Germinal center (tissue), 1 donor: ENCODE measurements at regions not wholly inside any gene's neighbourhood (a gene's known extent, or its start where the extent isn't known, plus 50 kb on each side); places are given as distances from the start of the nearest gene placed in this dataset.

ENCODE experiments used
- DNase-seq: peaks from one replicate; pipeline ENCODE4 v3.0.0; 2012; ENCODE audit warnings: mixed read lengths, low spot score

DNA sequence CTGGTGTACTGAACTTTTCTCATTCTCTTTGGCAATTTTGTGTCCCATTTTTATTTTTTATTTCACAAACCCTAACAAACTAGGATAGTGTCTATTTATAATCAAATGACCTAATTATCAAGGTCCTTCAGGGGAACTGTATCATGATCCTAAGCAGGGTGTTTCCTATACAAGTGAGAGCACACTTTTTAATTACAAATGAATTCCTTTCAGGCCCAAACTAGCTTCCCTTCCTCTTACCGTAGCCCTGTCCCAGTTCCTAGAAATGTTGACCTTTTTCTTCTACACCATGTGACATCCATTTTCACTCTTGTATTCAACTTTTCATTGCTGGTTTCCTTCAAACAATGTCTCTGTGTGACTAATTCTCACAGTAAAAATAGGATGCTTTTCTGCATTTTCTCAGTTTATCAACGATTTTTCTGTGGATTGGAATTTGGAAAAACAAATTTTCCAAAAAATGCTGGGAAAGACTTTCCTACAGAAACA lies 411.4 kb downstream of the CCDC91 start:
- no peak for DNase-seq

DNA sequence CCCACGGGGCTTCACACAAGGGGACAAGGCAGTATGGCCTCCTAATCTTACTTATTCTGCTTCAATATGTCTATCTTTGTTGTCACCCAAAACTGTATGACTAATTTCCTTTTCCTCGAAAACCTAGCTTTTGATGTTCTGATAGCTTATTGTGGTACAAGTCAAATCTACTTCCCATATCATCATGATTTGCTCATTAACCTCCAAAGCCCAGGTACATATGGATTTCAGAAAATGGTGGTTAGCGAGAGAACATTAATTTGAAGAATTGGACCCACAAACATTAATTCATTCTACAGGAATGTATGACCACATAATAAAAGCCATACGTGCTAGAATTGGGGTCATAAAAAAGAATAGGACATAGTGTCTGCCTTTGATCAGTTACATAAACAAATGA lies 412.5 kb downstream of the CCDC91 start:
- DNase-seq: no peak

DNA sequence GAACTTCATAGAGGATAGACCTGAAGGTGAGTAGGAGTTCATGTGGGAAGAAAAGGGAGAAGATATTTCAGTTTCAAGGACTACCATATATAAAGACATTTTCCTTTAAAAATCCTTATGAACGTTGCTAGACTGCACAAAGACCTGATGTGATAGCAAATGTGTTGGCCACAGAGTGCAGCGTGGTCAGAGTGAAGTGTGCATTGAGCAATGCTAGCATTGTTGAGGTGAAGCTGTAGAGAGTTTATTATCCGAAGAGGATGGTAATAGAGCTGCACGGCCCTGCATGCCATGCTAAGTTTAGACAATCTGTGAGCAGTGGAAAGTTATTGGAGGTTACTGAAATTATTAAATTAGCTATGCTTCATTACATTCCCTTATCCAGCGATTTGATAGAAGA lies 413.0 kb downstream of the CCDC91 start:
- no peak for DNase-seq

DNA sequence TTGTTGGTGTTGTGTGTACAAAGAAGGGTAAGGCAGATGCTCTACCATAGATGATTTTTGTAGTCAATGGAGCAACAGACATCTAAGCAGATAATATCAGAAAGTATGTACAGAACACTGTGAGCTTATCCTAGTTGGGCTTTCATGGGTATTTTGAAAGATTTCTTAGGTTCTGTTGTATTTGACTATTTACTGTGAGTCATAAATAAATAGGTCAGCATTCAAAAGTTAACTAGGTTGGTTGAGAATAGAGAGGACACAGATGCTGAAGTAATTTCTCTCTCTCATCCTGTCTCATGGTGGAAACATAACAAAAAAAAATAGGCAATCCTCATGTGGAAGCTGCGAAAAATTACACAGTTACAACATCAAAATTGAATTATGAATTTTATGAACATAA lies 413.5 kb downstream of the CCDC91 start:
- no peak for DNase-seq

DNA sequence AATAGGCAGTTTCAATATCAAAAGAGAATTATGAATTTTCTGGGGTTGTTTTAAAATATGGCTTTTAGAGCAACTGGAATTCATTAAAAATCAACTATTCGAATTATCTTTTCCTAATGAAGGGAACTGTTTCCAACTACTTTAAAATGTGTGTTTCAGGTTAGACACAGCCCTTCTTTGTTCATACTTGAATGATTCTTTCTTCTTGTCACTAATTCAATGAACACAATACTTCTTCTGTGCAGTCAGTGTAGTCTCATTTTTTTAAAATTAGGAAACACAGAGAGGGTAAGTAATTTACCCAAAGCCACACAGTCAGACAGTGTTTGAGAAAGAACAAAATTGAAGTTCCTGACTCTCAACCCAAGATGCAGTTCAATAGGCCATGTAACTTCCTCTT lies 414.0 kb downstream of the CCDC91 start:
- DNase-seq: no peak

DNA sequence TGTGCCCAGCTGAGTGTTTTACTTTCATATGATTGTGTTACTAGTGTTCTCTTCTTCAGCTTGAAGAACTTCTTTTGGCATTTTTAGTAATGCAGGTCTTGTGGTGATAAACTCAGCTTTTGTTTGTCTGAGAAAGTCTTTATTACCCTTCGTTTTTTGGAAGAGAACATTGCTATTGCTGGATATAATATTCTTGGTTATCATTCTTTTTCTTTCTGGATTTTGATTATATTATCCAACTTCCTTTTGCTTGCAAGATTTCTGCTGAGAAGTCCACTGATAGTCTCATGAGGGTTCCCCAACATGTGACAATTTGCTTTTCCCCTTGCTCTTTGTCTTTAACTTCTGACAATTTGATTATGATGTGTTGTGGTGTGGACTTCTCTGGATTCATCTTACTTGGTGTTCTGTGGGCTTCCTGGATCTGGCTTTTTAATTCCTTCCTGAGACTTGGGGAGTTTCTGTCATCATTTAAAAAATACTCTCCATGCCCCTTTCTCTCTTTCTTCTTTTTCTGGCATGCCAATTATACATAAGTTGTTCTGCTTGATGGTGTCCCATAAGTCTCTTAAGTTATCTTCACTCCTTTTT lies 416.8 kb downstream of the CCDC91 start:
- DNase-seq: no peak

DNA sequence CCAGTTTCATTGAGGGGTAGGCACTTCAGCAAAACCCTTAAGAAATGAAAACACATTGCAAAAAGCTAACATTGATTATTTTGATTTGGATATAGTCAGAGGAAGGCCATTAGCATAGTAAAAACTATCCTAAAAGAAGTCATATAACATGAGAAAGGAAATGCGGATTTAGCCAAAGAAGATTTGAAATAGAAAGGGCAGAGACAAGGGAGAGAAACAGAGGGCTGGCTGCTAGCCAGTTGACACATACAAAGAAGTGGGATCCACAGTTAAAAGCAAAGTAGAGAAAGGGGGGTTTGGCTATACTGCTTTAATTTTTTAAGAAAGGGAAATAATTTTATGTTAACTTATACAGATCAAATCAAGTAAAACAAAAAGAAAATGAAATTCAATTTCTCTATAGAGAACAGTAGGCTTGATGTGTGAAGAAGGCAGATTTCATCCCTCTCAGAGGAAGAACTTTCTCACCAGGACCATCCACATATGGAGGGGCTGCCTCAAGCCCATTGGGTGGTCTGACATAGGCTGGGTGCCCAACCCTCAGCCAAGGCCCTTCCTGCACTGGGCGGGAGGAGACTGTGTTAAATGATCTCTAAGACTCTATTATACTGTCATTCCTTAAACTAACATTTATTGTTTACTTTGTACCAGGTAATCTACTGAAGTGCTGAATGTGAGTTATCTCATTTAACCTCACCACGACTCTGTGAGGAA lies 420.3 kb downstream of the CCDC91 start:
- no peak for DNase-seq

DNA sequence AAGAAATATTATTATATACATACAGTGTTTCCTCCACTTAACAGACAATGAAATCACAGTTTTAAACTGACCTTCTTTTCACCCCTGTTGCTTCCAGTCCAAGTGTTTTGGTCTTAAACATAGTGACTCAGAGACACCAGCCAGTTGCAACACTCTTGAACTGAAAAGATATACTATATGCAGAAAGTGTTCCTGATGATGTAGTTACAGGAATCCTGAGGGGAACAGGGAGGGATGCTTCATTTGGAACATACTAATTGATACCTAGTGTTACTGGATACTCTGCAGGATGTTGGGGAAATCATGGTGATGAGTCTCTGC lies 420.8 kb downstream of the CCDC91 start:
- DNase-seq: no peak

DNA sequence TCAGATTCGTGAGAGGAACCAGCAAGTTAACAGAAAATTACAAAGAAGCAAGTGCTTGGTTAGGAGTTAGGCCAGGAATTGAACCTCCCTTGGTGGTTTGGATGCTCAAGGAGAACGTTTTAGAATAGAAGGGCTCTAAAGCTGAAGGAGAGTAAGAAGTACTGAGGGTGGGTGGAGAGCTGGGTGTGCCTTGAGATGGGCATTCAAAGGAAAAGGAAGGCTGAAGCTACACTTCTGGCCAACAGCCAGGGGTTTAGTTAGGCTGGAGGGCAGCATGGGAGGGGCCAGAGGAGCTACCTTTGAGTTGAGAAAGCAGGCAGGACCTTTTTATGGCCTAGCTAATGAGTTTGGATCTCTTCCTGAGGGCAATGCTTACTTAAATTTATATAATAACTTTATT lies 421.2 kb downstream of the CCDC91 start:
- DNase-seq: no peak

DNA sequence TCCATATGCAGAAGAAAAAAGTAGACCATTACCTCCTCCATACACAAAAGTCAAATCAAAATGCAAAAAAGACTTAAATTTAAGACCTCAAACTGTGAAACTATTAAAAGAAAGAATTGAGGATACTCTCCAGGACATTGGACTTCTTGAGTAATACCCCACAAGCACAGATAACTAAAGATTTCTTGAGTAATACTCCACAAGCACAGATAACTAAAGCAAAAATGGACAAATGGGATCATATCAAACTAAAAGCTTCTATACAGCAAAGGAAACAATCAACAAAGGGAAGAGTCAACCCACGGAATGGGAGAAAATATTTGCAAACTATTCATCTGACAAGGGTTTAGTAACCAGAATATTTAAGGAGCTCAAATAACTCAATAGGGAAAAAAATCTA lies 427.9 kb downstream of the CCDC91 start:
- no peak for DNase-seq

DNA sequence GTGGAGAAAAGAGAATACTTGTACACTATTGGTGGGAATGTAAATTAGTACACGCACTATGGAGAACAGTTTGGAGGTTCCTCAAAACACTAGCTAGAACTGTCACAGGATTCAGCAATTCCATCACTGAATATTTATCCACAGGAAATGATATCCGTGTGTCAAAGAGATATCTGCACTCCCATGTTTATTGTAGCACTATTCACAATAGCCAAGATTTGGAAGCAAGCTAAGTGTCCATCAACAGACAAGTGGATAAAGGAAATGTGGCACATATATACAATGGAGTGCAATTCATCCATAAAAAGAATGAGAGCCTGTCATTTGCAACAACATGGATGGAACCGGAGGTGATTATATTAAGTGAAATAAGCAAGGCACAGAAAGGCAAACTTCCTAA lies 428.5 kb downstream of the CCDC91 start:
- no peak for DNase-seq

DNA sequence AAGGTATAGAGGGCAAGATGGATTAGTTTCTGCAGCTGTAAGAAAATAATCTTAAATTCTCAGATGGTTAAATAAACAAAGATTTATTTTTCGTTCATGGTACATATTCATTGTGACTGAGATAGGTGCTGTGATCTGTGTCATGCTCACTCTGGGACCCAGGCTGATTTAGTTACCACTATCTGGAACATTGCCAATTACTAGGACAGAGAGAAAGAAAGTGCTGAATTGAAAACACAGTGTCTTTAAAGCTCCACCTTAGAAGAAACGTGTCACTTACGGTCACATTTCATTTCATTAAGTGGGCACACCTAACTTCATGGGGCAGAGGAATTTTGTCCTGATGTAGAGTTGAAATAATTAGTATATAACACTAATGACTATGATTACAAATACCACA lies 430.0 kb downstream of the CCDC91 start:
- DNase-seq: no peak

DNA sequence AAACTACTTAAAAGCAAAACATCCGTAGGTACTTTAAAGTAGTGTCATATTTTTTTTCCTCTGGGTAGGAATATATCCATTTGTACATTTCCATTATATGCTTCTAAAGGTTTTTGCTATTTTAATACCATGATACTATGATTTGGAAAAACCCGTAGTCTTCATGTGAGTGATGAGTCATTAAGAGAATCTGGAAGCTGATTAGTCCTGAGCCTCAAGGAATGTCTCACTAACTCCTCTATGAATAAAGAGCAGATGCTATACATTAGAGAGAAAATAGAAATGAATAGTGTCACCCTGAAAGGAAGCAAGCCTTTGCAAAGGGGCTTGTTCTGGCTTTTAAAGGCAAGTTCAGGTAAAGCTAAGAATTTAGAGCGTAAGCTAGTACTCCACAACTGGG lies 432.1 kb downstream of the CCDC91 start:
- DNase-seq: no peak

DNA sequence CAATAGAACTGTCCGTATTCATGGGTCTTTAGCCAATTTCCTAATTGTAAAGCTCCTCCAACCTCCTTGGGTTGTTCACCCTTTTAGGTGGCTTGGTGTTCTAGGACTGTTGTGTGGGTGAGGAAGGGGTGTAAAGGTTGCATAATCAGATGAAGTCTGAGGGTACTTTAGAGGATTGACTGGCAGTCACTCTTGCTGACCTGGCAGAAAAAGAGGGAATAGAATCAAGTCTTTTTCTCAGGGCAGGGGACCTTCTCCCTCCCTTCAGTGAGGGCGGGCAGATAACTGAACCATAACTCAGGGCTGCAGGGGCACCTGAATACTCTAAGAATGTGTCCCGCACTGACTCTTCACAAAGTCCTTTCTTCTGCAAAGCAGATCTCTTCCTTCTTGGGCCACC lies 436.2 kb downstream of the CCDC91 start:
- DNase-seq: no peak

DNA sequence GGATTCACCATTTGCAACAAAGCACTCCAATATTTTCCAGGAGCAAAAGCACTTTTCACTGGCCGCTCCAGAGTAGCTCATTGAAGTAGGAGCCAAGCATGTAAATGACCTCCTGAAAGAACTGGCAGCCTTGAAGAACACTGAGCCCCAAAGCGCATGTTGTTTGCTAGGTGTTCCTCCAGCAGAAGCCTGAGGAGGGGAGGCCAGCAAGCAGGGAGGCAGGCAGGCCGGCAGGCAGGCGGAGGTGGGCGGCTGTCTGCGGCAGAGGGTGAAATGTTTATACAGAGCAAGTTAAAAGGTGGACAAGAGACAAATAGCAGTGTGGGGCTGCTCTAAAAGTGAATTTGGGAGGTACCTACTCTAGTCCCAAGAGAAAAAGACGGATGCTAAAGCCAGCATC lies 439.4 kb downstream of the CCDC91 start:
- DNase-seq: no peak

DNA sequence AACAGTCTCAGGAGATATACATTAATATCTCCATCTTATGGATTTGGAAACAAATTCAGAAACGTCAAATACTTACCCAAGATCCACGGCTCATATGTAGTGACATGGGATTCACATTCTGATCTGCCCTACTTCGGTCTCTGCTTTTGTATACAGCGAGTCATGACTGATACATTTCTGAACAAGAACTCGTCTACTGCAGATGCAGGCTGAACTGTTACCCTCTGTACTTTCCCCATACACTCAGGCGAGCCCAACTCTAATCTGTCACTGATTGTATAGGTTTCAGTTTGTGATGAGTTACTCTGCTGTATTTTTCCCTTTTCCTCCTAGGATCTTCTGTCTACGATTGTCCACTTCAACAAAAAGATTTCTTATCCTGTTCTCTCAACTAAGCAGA lies 441.6 kb downstream of the CCDC91 start:
- no peak for DNase-seq

DNA sequence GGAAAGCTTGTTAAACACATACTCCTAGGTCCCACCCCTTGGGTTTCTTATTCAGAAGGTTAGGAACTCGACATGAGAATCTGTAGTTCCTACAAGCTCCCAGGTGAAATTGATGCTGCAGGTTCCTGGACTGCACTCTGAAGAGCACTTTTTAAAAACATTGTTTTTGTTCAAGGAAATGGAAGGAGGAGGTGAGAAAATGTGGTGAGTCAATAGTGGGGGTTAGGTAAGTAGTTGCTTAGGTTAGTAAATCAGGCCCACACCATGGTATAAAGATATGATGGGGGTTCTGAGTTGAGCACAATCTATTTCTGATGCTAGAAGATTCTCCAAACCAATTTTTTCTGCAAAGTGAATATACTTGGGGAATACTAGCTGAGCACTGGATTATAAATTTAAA lies 450.3 kb downstream of the CCDC91 start:
- DNase-seq: no peak

DNA sequence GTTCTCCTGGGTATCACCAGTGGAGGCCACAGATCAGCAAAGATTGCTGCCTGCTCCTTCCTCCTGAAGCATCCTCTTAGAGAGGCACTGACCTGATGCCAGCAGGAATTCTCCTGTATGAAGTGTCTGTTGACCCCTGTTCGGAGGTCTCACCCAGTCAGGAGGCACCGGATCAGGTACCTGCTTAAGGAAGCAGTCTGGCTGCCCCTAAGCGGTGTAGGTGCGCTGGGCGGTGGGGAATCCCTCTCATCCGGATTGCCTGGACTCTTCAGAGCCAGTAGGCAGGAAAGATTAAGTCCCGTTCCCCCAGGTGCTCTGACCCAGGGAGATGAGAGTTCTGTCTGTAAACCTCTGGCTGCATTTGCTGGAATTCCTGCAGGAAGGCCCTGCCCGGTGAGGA lies 455.2 kb downstream of the CCDC91 start:
- no peak for DNase-seq

DNA sequence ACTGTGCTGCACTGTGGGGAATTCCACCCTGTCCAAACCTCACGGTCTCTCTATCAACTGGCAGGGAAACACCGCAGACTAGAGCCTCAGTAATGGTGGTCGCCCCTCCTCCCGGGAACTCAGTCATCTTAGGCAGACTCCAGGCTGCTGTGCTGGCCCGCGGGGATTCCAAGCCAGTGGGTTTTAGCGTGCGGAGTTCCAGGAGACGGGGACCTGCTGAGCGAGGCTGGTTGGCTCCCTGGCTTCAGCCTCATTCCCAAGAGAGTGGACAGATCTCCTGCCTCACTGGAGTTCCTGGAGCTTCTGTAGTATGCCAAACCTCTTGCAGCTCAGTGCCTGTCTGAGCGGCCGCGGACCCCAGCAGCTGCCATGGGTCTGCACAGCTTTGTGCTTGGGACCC lies 455.6 kb downstream of the CCDC91 start:
- DNase-seq: no peak

DNA sequence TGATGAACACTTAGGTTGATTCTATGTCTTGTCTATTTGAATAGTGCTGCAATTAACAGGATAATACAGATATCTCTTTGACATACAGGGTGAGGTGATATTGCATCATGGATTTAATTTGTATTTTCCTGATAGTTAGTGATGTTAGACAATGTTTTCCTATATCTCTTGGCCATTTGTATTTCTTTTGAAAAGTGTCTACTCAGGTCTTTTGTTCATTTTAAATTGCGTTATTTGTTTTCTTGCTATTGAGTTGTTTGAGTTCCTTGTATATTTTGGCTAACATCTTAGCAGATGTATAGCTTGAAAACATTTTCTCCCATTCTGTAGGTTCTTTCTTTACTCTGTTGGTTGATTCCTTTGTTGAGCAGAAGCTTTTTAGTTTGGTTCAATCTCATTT lies 460.6 kb downstream of the CCDC91 start:
- no peak for DNase-seq

DNA sequence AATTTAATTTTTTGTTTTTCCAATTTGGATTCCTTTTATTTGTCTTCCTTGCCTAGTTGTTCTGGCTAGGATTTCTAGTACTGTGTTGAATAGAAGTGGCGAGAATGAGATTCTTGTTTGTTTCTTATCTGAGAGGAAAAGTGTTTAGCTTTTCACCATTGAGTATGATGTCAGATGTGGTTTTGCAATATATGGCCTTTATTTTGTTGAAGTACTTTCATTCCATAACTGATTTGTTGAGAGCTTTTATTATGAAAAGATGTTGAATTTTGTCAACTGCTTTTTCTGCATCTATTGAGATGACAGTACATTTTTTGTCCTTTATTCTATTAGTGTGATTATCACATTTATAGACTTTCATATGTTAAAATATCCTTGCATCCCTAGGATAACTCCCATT lies 462.0 kb downstream of the CCDC91 start:
- no peak for DNase-seq

DNA sequence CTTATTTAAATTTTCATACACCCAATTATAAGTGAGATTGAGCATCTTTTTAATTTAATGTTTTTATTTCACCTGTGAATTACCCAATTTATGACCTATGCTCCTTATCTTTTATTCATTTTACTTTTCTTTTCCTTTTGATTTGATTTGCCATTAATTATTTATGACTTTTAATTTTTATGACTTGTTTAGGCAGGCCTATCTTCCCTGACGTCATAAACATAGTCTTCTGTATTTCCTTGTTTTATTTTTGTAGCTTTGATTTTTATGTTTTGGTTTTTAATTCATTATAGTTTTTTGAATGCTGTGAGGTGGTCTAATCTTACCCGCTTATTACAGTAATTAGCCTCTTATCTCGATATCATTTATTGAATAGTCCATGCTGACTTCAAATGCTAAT lies 467.1 kb upstream of the FAR2 start:
- DNase-seq: no peak

DNA sequence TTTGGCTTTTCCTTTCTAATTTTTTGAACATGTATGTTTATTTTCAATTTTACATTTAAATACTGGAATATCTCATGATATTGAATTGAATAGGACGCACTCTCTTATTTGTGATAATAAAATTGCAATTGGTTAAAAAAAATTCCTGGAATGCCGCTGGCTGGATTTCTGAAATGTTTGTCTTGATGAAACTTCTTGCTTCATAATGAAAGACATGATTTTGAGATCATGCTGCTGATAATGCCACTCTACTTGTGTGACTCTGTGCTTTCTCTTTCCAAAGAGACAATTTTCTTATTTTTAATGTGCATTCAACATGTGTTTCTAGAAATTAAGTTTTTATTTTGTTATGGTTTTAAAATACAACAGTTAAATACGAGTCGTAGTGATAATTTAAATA lies 465.7 kb upstream of the FAR2 start:
- no peak for DNase-seq

DNA sequence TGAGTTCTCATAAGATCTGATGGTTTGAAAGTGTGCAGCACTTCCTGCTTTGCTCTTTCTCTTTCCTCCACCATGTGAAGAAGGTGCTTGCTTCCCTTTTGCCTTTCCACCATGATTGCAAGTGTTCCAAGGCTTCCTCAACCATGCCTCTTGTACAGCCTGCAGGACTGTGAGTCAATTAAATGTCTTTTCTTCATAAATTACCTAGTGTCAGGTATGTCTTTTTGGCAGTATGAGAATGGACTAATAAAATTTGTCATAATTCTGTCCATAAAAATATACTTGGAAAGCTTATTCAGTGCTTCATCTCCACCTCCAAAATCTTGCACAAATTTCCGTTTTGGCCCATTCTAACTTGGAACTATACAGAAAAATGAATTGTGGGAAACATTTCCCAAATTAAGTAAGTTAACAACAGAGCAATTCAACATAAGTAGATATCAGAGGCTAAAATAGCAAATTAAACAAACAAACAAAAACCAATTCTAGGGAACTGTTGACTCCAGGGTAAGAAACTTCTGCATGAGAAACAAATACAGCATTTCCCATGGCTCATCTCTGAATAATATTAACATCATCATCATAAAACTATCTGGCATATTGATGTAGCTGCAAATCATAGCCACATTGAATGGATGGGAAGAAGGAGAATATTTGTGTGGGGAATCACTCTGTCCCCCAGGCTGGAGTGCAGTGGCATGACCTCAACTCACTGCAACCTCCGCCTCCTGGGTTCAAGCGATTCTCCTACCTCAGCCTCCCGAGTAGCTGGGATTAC lies 459.5 kb upstream of the FAR2 start:
- DNase-seq: no peak
